ENCODE measurements at regions not wholly inside any gene's neighbourhood (a gene's known extent, or its start where the extent isn't known, plus 50 kb on each side); places are given as distances from the start of the nearest gene placed in this dataset.

DNA sequence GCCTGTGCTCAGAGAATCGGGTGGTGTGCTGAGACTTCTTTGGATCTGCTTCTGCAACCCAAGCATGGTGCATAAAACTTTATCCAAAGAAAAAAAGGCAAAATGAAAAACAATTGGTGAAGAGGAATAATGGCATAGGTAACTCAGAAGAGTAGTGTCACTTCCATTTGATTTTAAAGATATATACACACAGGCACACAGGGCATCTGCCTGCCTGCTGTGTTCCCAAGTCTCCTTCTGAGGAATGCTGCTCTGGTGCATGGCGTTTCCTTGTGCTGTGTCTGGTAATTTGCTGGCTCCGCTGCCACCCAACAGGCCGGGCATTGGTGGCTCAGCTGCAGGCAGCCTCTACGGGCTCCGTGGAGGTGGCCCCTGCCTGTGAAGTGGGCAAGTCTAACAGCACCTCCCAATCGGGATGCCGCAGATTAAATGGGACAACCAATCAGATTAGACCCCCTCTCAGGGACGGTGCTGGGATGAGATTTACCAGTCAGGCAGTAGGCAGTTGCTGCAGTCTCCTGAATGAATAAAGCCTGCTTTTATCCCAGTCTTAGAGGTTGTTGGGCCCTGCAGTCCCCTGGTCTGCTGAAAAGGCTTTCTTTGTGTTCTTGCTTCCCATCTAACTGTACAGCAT lies 253.7 kb upstream of the RASGRP1 start:
- no peak for TF ChIP-seq POLR2A (IDR thresholded peaks at IDR 0.05; ENCODE audit: low read length)
- no peak for TF ChIP-seq CBX2 (IDR thresholded peaks at IDR 0.05; ENCODE audit: borderline replicate concordance, low read depth)
- TF ChIP-seq ZFP36 (IDR thresholded peaks at IDR 0.05; ENCODE audit: borderline replicate concordance, partially characterized antibody) = no peak
- no peak for TF ChIP-seq RNF2 (IDR thresholded peaks at IDR 0.05; ENCODE audit: borderline replicate concordance, low read depth)
- TF ChIP-seq E2F6 (IDR thresholded peaks at IDR 0.05; ENCODE audit: borderline replicate concordance, low read depth) = no peak
- TF ChIP-seq MYC (IDR thresholded peaks at IDR 0.05; ENCODE audit: borderline replicate concordance, low read length) = no peak

Measured in A549 (cell line).